ENCODE measurements at regions not wholly inside any gene's neighbourhood (a gene's known extent, or its start where the extent isn't known, plus 50 kb on each side); places are given as distances from the start of the nearest gene placed in this dataset.

- Histone ChIP-seq H3K9me3 (no peaks in the 10 kb centered on the region), H3K4me3 (no peak overlapping the region), H3K27ac (no peak overlapping the region), H3K27me3 (no peaks in the 10 kb centered on the region), H3K36me3 (ENCODE audit: low read depth, missing control alignments) (no peaks in the 10 kb centered on the region), H3K4me1 (peaks cover 85% of the 10 kb centered on the region)
- no peak for DNase-seq
- intact Hi-C loops (cut with DNase I; ENCODE audit: low total_unique reads): no loop called here
- 77 to 82% methylated on average over 26 to 29 of the region's 29 CpGs for WGBS, 2 donors
- TF ChIP-seq CTCF (IDR thresholded peaks at IDR 0.05) (no peak), POLR2A (IDR thresholded peaks at IDR 0.05) (no peak)
Observed at GRCh38 chr21:38988509-38989378, 183.0 kb downstream of the ETS2 start.

- WGBS, 2 donors: 57 to 71% methylated on average over 12 of the region's 12 CpGs
- H3K4me1 ChIP-seq: peaks cover 76% of the 10 kb centered on the region
- DNase-seq: peak; percentile 62
- TF ChIP-seq POLR2A (IDR thresholded peaks at IDR 0.05) (no peak), CTCF (IDR thresholded peaks at IDR 0.05) (no peak)
- H3K9me3 ChIP-seq: no peaks in the 10 kb centered on the region
- no peaks in the 10 kb centered on the region for H3K36me3 ChIP-seq (ENCODE audit: low read depth, missing control alignments)
- no peak overlapping the region for H3K4me3 ChIP-seq
- intact Hi-C loops (cut with DNase I; ENCODE audit: low total_unique reads): no loop called here
- no peaks in the 10 kb centered on the region for H3K27me3 ChIP-seq
- H3K27ac ChIP-seq: peak overlapping the region; percentile 31 to 37
Observed at GRCh38 chr21:38987633-38988508, 182.1 kb downstream of the ETS2 start.

DNA sequence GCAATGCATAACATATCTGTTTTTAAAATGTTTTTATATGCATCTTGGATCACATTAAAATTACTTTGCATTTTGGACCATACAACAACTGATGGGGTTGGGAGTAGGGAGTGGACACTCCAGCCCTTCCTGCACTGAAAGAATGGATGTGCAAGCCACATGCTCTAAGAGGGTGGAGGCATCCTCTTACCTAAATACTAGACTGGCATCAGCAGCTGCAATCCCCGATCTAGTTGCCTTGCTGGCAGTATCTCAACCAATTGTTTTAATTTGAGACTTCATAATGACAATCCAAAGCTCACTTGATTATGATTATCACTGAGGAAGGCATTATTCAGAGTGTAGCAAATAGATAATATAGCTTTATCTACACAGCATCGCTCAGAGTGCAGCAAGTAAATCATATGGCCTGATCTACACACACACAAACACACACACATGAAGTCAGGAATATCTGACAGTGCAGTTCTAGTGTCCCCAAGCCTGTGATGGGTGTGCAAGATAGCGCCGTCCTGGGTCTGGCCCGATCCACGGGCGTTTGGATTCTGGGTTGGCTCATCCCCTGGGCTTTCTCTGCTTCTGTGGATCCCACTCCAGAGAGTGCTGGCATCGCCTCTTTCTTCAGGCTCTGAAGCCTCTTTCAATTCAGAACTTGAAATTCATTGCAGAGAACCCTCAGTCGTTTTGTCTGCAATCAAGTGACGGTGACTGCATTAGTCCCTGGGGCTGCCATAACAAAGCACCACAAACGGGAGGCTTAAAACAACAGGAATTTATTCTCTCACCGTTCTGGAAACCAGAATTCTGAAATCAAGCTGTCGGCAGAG is 181.3 kb downstream of the ETS2 start:
- WGBS, 2 donors: 61 to 82% methylated on average over 13 of the region's 13 CpGs
- no peak for DNase-seq
- H3K27me3 ChIP-seq: no peaks in the 10 kb centered on the region
- H3K9me3 ChIP-seq: no peaks in the 10 kb centered on the region
- intact Hi-C loops (cut with DNase I; ENCODE audit: low total_unique reads): no loop called here
- TF ChIP-seq POLR2A (IDR thresholded peaks at IDR 0.05): no peak
- no peak for TF ChIP-seq CTCF (IDR thresholded peaks at IDR 0.05)
- H3K27ac ChIP-seq: peak overlapping the region; percentile 31 to 37
- H3K4me1 ChIP-seq: peaks cover 68% of the 10 kb centered on the region
- no peaks in the 10 kb centered on the region for H3K36me3 ChIP-seq (ENCODE audit: low read depth, missing control alignments)
- H3K4me3 ChIP-seq: no peak overlapping the region

DNA sequence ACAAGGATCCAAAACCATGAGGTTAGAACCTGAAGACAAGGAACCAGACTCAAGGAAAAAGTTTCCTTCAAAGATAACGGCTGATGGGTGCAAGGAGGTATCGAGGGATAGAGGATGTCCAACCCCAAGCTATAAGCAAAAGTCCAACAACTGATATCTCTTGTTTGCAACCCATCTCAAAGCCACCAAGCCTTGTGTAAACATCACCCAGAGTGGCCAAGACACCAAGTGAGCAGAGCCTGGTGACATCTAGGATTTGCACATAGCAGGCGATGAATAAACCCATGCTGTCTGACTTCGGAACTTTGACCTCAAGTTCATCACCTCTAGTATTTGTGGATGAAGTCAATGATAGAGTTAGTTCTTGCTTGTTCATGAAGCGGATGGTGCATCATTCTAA is 180.7 kb downstream of the ETS2 start:
- Histone ChIP-seq H3K4me3 (no peak overlapping the region), H3K9me3 (no peaks in the 10 kb centered on the region), H3K4me1 (peaks cover 61% of the 10 kb centered on the region), H3K27me3 (no peaks in the 10 kb centered on the region), H3K27ac (no peak overlapping the region), H3K36me3 (ENCODE audit: low read depth, missing control alignments) (no peaks in the 10 kb centered on the region)
- intact Hi-C loops (cut with DNase I; ENCODE audit: low total_unique reads): no loop called here
- TF ChIP-seq POLR2A (IDR thresholded peaks at IDR 0.05) (no peak), CTCF (IDR thresholded peaks at IDR 0.05) (no peak)
- 96 to 99% methylated on average over 5 of the region's 5 CpGs for WGBS, 2 donors
- DNase-seq: no peak
